GM12874 (cell line): ENCODE measurements at regions not wholly inside any gene's neighbourhood (a gene's known extent, or its start where the extent isn't known, plus 50 kb on each side); places are given as distances from the start of the nearest gene placed in this dataset.

ENCODE experiments used
- CTCF ChIP-seq: IDR thresholded peaks from 2 replicates; pipeline ENCODE4 v1.5.1; 2011; ENCODE audit warnings: low read depth, mild to moderate bottlenecking, control low read depth, low read length, moderate library complexity; ENCODE audit not compliant: insufficient read depth

- no peak for TF ChIP-seq CTCF
Observed at GRCh38 chr22:22712092-22712658, 67.8 kb downstream of the GGTLC2 start.

GRCh38 chr22:22712666-22713365 lies 68.4 kb downstream of the GGTLC2 start:
- no peak for TF ChIP-seq CTCF

DNA sequence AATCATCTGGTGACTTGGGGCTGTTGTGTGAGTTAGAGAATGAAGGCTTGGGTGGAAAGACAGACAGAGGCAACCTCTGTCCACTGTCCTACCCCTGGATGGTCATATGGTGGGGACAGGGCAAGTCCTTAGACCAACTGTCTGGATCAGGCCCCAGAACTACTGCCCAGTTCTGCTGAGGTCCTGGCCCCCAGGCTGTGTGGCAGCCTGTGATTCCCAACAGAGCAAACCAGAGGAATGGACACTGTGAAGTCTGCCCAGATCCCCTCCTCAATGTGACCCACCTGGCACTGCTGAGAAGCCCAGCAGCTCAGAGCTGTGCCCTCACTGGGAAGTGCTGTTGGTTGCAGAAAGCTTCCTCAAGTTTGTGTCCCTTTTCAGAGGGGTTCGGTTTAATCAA lies 69.0 kb downstream of the GGTLC2 start:
- TF ChIP-seq CTCF: no peak

GRCh38 chr22:22714600-22715335 lies 70.4 kb downstream of the GGTLC2 start:
- TF ChIP-seq CTCF: no peak

- no peak for TF ChIP-seq CTCF
Observed at GRCh38 chr22:22716136-22716665, 71.8 kb downstream of the GGTLC2 start.

DNA sequence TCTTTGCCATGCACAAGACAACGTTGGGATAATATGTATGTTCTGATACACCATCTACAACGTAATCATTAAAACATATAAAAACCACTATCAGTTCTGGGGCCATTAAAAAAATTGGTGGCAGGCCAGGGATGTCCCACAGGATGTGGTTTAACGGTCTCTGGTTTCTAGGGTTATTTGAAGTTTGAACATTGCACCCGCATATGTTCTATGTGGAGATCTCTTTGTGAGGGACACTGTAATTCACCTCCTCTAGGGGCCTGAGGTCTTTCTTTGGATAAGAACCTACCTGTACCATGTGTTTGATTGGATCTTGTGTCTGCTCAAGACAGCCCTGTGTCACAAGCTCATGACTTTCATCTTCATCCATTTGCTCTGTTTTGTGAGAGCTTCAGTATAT lies 73.2 kb downstream of the GGTLC2 start:
- no peak for TF ChIP-seq CTCF

DNA sequence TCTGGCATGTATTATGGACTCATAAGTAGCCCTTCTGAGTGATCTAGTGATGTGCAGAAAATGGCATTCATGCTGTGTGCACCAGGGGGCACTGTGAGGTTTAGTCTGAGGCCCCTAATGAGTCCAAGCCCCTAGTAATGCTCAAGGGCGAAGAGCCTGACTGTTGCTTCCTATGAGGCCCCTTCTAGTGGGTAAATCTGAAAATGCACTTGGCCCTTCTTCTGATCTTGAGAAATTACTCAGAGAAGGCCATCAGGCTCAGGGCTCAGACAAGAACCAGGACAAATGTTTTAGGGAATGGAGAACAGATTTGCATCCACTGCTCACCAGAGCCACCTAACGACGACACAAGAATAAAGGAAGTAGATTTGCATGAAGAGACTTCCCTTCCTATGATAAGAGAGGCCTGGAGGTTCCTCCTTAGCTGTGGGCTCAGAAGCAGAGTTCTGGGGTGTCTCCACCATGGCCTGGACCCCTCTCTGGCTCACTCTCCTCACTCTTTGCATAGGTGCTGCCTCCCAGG lies 75.8 kb downstream of the GGTLC2 start:
- peak; percentile 75 for TF ChIP-seq CTCF
